ENCODE measurements at regions not wholly inside any gene's neighbourhood (a gene's known extent, or its start where the extent isn't known, plus 50 kb on each side); places are given as distances from the start of the nearest gene placed in this dataset.

DNA sequence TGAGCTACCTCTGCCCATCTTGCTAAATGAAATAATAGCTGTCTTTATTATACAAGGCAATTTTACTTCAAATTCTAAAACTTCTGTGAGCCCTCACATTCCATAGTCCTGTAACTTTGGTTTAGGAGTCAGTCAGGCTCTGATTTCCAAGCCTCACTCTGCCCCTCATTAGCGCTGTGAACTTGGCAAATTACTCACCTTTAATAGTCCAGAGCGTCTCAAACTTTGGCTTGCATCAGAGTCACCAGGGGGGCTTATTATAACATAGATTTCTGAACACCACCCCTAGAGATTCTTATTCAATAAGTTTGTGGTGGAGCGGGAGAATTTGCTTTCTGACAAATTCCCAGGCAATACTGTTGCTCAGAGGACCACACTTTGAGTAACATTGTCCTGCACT, 126.2 kb upstream of the FGGY start:
- TF ChIP-seq, protein P1, sequence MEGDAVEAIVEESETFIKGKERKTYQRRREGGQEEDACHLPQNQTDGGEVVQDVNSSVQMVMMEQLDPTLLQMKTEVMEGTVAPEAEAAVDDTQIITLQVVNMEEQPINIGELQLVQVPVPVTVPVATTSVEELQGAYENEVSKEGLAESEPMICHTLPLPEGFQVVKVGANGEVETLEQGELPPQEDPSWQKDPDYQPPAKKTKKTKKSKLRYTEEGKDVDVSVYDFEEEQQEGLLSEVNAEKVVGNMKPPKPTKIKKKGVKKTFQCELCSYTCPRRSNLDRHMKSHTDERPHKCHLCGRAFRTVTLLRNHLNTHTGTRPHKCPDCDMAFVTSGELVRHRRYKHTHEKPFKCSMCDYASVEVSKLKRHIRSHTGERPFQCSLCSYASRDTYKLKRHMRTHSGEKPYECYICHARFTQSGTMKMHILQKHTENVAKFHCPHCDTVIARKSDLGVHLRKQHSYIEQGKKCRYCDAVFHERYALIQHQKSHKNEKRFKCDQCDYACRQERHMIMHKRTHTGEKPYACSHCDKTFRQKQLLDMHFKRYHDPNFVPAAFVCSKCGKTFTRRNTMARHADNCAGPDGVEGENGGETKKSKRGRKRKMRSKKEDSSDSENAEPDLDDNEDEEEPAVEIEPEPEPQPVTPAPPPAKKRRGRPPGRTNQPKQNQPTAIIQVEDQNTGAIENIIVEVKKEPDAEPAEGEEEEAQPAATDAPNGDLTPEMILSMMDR (conservative IDR thresholded peaks at IDR 0.05; ENCODE audit: low read length) = no peak
- no peak for TF ChIP-seq EZH2phosphoT487 (IDR thresholded peaks at IDR 0.05; ENCODE audit: borderline replicate concordance)

Data from Loucy (cell line).